Breast epithelium (tissue), 4 donors: ENCODE measurements at regions not wholly inside any gene's neighbourhood (a gene's known extent, or its start where the extent isn't known, plus 50 kb on each side); places are given as distances from the start of the nearest gene placed in this dataset.
"Not testable (repeated sequence)": the region's sequence is repeated elsewhere in the genome, so short reads cannot be mapped to it uniquely, and the experiment has no call there.

Experiments used
- DNase-seq, 2 donors: peaks; one replicate each; pipeline ENCODE4 v3.0.0-alpha.2; 2019; ENCODE audit warnings: low spot score in 2 of 2
- H3K27ac ChIP-seq, 2 donors: fragments of 200-600 bp; sonication (generic) in 1 of 2; one replicate each; pipeline ENCODE4 v1.5.1; 2016 to 2019; ENCODE audit warnings: mild to moderate bottlenecking in 1 of 2
- H3K27me3 ChIP-seq, 2 donors: fragments of 200-600 bp; sonication (generic) in 1 of 2; one replicate each; pipeline versions ENCODE4 v1.5.1 to v1.6.0; 2017 to 2019; ENCODE audit warnings: control low read depth in 1 of 2, mild to moderate bottlenecking in 1 of 2
- H3K36me3 ChIP-seq: fragments of 200-600 bp; one replicate; pipeline ENCODE4 v1.5.1; 2019
- H3K4me1 ChIP-seq, 2 donors: fragments of 200-600 bp; sonication (generic); one replicate each; pipeline ENCODE4 v1.5.1; 2016 to 2019; ENCODE audit warnings: control low read depth in 1 of 2
- H3K4me3 ChIP-seq, 3 donors: fragments of 200-600 bp; sonication (generic); 1 replicate in 2 of 3; 2 replicates in 1 of 3; pipeline ENCODE4 v1.5.1; 2016 to 2019; ENCODE audit warnings: mild to moderate bottlenecking in 3 of 3, moderate library complexity in 2 of 3
- H3K9me3 ChIP-seq, 2 donors: fragments of 200-600 bp; sonication (generic) in 1 of 2; one replicate each; pipeline ENCODE4 v1.5.1; 2016 to 2019; ENCODE audit warnings: control low read depth in 1 of 2
- POLR2A ChIP-seq: fragments of 450-650 bp; IDR thresholded peaks from one replicate; pipeline ENCODE4 v1.6.1; 2016; ENCODE audit warnings: antibody characterized with exemption, mild to moderate bottlenecking, moderate library complexity
- POLR2AphosphoS5 ChIP-seq, 3 donors: sonication (generic); formaldehyde crosslinking; IDR thresholded peaks; one replicate each; pipeline ENCODE4 v1.6.1; 2017; ENCODE audit warnings: antibody characterized with exemption in 3 of 3
- intact Hi-C: fragments of 100-400 bp; cut with DNase I; formaldehyde crosslinking; loops from one replicate; pipeline ENCODE4 v1.15.1; 2023; ENCODE audit warnings: low total_unique reads
- TF ChIP-seq, protein P1 (sequence below), 3 donors: fragments of 450-650 bp; IDR thresholded peaks; one replicate each; pipeline ENCODE4 v1.5.1; 2016 to 2017; ENCODE audit warnings: antibody characterized with exemption in 3 of 3, mild to moderate bottlenecking in 3 of 3, moderate library complexity in 3 of 3

- H3K27ac ChIP-seq: no peak overlapping the region
- TF ChIP-seq POLR2AphosphoS5 (IDR thresholded peaks at IDR 0.05): no peak
- TF ChIP-seq, protein P1, sequence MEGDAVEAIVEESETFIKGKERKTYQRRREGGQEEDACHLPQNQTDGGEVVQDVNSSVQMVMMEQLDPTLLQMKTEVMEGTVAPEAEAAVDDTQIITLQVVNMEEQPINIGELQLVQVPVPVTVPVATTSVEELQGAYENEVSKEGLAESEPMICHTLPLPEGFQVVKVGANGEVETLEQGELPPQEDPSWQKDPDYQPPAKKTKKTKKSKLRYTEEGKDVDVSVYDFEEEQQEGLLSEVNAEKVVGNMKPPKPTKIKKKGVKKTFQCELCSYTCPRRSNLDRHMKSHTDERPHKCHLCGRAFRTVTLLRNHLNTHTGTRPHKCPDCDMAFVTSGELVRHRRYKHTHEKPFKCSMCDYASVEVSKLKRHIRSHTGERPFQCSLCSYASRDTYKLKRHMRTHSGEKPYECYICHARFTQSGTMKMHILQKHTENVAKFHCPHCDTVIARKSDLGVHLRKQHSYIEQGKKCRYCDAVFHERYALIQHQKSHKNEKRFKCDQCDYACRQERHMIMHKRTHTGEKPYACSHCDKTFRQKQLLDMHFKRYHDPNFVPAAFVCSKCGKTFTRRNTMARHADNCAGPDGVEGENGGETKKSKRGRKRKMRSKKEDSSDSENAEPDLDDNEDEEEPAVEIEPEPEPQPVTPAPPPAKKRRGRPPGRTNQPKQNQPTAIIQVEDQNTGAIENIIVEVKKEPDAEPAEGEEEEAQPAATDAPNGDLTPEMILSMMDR (IDR thresholded peaks at IDR 0.05): no peak
- TF ChIP-seq POLR2A: no peak
- intact Hi-C loops: no loop called here
- H3K9me3 ChIP-seq: no peaks in the 10 kb centered on the region
- no peaks in the 10 kb centered on the region for H3K27me3 ChIP-seq
- H3K4me1 ChIP-seq: no peaks in the 10 kb centered on the region
- H3K36me3 ChIP-seq: no peaks in the 10 kb centered on the region
- DNase-seq: no peak
- no peak overlapping the region for H3K4me3 ChIP-seq
Observed at GRCh38 chr9:99488131-99489059, 266.3 kb downstream of the SEC61B start.

GRCh38 chr9:99489060-99489413 is 267.0 kb downstream of the SEC61B start:
- intact Hi-C loops: no loop called here
- H3K27ac ChIP-seq: no peak overlapping the region

GRCh38 chr9:99490729-99491128 is 268.6 kb downstream of the SEC61B start:
- intact Hi-C loops: no loop called here

More at GRCh38 chr9:99489060-99489413, 267.0 kb downstream of the SEC61B start:
- no peaks in the 10 kb centered on the region for H3K9me3 ChIP-seq
- H3K4me1 ChIP-seq: no peaks in the 10 kb centered on the region
- no peak for DNase-seq
- no peak overlapping the region for H3K4me3 ChIP-seq
- TF ChIP-seq POLR2A (no peak), POLR2AphosphoS5 (IDR thresholded peaks at IDR 0.05) (no peak)
- TF ChIP-seq, protein P1 (IDR thresholded peaks at IDR 0.05): no peak
- no peaks in the 10 kb centered on the region for H3K27me3 ChIP-seq
- no peaks in the 10 kb centered on the region for H3K36me3 ChIP-seq

GRCh38 chr9:99491408-99492158 is 269.5 kb downstream of the SEC61B start:
- no peak for DNase-seq
- H3K27me3 ChIP-seq: no peaks in the 10 kb centered on the region
- TF ChIP-seq, protein P1 (IDR thresholded peaks at IDR 0.05): no peak
- TF ChIP-seq POLR2A: no peak
- no peak for TF ChIP-seq POLR2AphosphoS5 (IDR thresholded peaks at IDR 0.05)
- H3K4me3 ChIP-seq: no peak overlapping the region
- intact Hi-C loops: no loop called here
- no peaks in the 10 kb centered on the region for H3K4me1 ChIP-seq
- H3K9me3 ChIP-seq: no peaks in the 10 kb centered on the region
- H3K27ac ChIP-seq: no peak overlapping the region
- H3K36me3 ChIP-seq: no peaks in the 10 kb centered on the region

More at GRCh38 chr9:99490729-99491128, 268.6 kb downstream of the SEC61B start:
- Histone ChIP-seq H3K4me1 (no peaks in the 10 kb centered on the region), H3K9me3 (no peaks in the 10 kb centered on the region), H3K27me3 (no peaks in the 10 kb centered on the region), H3K27ac (no peak overlapping the region), H3K4me3 (no peak overlapping the region), H3K36me3 (no peaks in the 10 kb centered on the region)
- DNase-seq: no peak
- TF ChIP-seq, protein P1 (IDR thresholded peaks at IDR 0.05): no peak
- no peak for TF ChIP-seq POLR2AphosphoS5 (IDR thresholded peaks at IDR 0.05)
- no peak for TF ChIP-seq POLR2A

GRCh38 chr9:99497641-99498040 is 275.6 kb downstream of the SEC61B start:
- H3K4me3 ChIP-seq: no peak overlapping the region
- H3K27ac ChIP-seq: no peak overlapping the region
- TF ChIP-seq POLR2A: no peak
- TF ChIP-seq, protein P1 (IDR thresholded peaks at IDR 0.05): no peak
- DNase-seq: no peak
- H3K9me3 ChIP-seq: peaks cover 0 to 4% of the 10 kb centered on the region in 2 donors
- no peaks in the 10 kb centered on the region for H3K27me3 ChIP-seq
- no peaks in the 10 kb centered on the region for H3K4me1 ChIP-seq
- H3K36me3 ChIP-seq: no peaks in the 10 kb centered on the region
- intact Hi-C loops: no loop called here

DNA sequence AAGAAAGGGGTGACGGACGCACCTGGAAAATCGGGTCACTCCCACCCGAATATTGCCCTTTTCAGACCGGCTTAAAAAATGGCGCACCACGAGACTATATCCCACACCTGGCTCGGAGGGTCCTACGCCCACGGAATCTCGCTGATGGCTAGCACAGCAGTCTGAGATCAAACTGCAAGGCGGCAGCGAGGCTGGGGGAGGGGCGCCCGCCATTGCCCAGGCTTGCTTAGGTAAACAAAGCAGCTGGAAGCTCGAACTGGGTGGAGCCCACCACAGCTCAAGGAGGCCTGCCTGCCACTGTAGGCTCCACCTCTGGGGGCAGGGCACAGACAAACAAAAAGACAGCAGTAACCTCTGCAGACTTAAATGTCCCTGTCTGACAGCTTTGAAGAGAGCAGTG is 276.9 kb downstream of the SEC61B start:
- H3K36me3 ChIP-seq, H3K9me3 ChIP-seq, H3K4me3 ChIP-seq, H3K4me1 ChIP-seq, H3K27ac ChIP-seq, DNase-seq, intact Hi-C loops, H3K27me3 ChIP-seq: not testable (repeated sequence)
